IPS-11a (cell line): ENCODE measurements at regions not wholly inside any gene's neighbourhood (a gene's known extent, or its start where the extent isn't known, plus 50 kb on each side); places are given as distances from the start of the nearest gene placed in this dataset.
A peak's percentile ranks its signal among the peaks of the same experiment; 100 is the strongest.

Experiments
- H3K4me3 ChIP-seq: one replicate; pipeline ENCODE4 v1.5.1; 2013; ENCODE audit warnings: low read depth, low read length, control low read depth

DNA sequence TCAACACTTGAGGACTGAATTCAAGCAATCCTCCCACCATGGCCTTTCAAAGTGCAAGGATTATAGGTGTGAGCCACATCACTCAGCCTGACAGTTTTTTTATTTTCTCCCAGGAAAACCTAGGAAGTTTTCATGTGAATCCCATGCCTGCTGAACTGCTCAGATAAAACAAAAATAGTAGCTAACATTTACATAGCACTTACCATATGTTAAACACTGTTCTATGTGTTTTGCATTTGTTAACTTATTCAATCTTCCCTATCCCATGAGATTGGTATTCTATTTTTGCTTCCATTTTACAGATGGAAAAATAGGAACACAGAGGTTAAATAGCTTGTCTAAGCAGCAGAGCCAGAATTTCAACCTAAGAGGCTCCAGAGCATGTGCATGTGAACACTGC, 157.4 kb upstream of the KCTD1 start:
- H3K4me3 ChIP-seq, result no peak overlapping the region

DNA sequence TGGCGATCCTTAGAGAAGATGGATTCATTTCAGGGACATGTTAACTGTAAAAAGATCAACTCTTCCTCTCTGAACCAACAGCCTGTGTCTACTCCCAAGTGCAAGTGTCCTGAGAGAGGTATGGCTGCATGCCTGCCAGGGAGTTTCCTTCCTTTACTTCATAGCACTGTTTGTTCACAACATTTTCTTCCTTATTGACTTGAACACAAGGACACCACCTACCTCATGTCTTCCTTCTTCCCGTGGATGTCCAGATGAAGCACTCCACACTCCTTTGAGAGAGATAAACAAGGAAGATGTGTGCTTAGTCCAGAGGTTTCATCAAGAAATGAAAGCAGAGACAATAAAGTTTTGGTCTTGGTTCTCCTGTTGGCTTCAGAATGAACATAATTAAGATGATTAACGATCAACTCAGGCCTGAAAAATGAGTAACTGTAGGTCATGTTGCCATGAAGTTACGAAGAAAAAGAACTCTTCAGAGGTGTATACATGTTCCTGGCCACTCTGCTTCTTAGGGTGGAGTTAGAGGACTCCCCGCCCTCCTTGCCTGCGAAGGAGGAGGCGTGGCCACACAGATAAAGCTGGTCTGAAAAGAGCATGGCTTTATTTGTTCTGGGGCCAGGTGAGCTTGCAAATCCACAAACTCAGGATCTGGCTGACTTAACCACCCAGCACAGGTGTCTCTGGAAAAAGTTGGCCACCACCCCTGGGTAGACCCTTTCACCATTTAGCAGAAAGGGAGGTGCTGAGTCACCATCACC, 155.0 kb upstream of the KCTD1 start:
- no peak overlapping the region for H3K4me3 ChIP-seq

DNA sequence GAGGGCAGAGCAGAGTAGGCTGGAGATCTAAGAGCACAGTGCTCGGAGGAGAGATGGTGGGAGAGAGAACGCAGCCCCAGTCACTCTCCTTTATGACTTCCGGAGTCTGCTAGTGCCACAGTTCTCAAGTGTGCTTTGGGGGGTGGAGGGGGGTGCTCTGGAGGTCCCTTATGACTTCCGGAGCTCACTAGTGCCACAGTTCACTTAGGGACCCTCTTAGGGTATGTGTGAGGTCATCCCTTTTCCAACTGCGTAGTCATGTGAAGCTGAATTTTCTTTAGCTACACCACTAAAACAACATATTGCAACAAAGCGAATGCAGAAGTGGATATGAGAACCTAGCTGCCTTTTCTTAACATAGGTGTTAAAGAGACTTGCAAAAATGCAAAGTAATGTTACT, 153.7 kb upstream of the KCTD1 start:
- H3K4me3 ChIP-seq, result no peak overlapping the region

DNA sequence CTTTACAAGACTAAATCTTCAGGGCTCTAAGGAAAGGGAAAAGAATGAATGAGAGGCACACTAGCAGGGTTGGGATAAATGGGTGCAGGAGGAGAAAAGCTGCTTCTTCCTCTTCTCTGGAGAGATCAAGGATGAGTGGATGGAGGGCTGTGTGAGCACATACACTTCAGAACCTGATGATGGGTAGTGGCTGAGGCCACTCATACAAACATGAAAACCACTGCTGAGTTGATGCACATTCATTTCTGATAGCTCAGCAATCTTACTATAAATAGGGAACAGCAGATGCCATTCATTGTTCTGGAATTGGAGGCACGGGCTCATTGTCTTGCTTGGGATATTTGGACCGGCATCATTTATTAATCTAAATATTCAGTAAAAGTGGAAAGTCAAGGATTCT, 152.4 kb upstream of the KCTD1 start:
- no peak overlapping the region for H3K4me3 ChIP-seq

DNA sequence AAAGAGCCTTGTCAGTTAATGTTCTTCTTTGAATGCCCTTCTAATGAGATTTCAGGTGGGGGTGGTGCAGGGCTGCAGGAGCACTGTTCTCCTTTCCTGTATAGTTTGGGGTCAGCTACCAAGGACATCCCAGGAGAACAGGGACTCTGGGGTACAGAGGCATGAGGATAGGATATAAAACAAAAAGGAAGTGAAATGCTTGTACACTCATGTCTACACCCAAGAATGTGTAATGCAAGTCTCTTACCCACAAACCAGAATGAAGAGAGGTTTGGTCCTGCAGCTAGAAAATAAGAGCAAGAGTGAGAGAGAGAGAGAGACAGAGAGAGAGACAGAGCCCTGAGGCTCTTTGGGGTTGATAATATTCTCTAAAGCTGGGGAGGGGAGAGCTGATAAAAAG, 151.8 kb upstream of the KCTD1 start:
- H3K4me3 ChIP-seq, result no peak overlapping the region

DNA sequence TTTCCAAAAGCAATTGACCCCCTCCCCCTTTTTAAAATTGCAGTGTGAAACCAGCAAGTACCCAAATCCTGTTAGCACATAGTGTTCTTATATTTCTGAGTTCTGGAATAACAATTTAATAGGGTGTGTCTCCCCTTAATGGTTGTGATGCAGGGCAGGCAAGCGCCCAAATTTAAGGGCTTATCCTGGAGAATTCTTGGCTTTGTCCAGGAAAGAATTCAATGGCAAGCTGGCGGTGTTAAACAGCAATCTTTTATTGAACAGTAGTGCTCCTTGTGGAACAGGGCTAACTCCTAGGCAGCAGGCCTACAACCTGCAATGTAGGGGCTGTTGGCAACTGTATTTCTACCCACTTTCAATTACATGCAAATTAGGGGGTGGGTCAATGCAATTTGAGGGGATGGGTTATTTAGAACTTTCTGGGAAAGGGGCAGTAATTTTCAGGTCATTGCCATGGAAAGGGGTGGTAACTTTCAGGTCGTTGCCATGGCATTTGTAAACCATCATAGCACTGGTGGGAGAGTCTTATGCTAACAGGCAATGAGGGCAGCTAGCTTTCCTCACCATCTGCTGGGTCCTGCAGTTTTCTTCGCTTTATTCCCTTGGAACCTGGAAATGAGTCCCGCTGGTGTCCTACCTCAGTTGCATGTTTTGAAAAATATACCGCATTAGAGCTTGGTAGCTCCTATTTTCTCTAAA, 149.0 kb upstream of the KCTD1 start:
- no peak overlapping the region for H3K4me3 ChIP-seq

DNA sequence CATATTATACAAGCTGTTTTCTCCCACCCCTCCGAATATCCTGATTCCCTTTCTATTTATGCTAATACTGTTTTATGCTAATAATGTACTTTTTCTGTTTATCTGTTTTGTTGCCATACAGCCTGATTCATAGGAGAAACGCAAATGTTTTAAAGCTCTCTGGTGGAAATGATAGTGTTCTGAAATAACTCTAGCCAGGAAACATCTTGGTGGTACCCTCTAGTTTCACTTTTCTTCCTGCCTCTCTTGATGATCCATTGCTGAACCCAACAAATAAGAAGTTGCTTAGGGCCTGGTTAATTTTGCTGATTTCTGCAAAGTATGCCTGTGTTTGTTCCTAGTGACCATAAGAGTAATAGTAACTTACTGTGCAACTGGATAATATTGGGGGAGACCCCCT, 148.4 kb upstream of the KCTD1 start:
- H3K4me3 ChIP-seq, result no peak overlapping the region

DNA sequence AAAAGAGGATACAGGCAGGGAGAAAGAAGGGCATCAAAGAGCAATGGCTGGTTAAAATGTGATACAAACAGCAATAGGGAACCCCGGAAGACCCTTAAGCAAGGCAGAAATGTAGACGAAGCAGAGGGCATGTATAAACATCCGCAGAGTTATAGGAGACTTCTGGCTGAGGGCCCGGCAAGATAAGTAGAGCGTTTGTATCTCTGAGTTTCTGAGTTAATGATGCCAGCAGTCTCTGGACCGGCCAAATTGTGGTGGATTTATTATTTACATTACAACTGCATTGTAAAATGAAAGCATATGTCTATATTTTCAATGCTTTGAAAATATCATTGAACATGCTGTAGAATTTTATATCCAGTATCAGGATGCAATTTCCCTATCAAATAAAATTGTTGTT, 148.0 kb upstream of the KCTD1 start:
- no peak overlapping the region for H3K4me3 ChIP-seq

DNA sequence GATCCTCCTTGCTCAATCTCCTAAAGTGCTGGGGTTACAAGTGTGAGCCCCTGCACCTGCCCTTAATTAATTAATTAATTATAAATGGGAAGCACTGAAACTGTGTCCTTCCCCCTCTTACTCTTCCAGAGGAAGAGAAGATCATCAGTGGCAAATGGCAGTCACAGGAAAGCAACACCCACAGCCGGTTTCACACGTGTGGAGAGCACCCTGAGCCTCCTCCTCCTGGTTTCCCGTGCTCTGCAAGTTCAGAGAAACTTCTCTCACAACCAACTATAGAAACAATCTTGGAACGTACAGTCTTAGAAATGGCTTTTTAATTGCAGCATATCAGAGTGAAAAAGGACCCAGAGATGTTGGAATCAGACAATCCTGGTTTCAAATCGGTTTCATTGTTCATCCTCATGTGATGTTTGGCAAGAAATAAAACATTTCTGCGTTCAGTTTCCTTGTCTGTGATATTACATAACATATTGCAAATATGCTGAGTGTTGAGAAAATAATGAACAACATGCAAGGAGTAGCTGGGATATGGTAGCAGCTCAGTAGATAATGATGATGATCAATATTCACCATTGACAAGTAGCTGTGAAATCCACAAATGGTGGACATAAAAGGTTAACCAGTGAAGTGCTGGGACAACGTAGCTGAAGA, 141.0 kb upstream of the KCTD1 start:
- no peak overlapping the region for H3K4me3 ChIP-seq

DNA sequence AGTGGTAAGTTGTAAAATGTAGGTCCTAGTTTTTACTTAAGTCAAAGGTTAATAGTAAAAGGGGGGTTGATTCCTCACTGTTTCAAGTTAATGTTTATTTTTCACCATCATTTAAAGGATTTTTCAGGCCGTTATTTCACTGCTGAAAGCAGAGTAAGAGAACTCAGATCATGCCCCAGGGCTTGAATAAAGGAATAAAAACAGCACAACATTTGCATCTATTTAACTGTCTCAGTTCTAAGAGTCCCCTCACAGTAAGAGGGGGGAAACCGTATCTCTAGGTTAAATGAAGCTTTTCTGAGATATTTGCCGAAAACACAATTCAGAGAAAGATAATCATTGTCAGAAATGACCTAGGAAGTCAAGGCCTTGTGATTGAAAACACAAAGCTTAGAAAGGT, 138.2 kb upstream of the KCTD1 start:
- no peak overlapping the region for H3K4me3 ChIP-seq

DNA sequence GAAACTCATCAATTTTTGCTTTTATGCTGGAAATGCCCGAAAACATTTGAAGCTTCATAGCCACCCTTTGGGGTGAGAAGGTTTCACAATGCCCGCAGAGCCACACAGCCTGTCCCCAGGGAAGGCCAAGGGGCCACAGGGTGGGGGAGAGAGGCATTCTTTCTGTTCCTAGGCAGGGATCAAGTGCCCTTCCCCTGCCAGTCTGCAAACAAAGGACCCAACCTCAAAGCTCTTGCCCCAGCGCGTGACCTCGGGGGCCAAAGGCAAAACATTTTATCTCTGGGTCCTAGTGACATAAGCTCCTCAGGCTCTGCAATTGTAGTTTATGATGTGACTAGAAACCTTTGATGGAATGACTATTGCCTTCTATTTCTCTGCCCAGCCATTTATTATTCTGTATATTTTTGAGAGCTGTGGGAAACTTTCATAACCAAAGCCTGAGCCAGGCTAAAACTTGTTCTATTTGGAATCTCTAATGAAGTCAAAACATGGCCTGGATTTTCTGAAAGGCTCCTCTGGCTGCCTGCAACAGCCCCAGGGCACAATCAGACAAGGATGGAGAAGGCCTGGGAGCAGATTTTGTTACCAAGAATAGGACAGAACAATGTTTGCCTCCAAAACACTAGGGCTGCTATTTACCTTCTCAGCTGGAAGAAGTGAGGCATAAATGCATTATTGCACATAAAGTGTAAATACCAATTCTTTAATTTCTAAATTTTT, 137.2 kb upstream of the KCTD1 start:
- no peak overlapping the region for H3K4me3 ChIP-seq

DNA sequence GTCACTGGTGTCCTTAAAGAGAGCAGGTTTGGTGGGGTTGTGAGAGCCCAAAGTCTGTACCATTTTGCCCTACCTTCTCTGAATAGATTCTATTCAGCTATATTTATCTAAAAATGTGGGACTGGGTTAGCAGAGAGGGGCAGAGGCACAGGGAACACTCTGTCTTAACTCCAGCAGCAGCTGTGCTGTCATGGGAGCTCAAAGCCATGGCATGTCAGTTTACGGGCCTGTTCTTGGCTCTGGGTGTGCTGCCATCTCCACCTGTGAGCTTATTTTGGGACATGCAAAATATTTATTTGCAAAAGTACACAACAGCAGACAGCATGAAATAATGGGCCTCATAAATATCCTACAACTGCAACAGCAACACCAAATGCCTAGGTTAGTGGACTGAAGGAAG, 129.6 kb upstream of the KCTD1 start:
- H3K4me3 ChIP-seq, result no peak overlapping the region

DNA sequence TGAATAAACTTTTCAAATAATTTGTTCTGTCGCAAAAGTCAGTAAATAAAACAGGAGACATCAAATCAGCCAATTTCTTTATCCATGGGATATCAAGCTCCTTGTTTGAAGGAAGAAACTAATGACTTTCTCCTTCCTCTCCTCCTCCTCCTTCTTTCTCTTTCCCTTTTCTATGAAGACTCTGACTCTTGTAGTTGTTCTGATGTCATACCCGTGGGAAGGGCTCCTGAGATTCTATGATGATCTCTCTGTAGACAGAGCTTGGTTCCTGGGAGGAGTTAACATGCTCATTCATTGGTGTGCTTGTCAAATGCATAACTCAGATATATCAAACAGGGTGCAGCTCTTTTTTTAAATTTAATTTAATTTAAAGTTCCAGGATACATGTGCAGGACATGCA, 118.7 kb upstream of the KCTD1 start:
- H3K4me3 ChIP-seq, result no peak overlapping the region

DNA sequence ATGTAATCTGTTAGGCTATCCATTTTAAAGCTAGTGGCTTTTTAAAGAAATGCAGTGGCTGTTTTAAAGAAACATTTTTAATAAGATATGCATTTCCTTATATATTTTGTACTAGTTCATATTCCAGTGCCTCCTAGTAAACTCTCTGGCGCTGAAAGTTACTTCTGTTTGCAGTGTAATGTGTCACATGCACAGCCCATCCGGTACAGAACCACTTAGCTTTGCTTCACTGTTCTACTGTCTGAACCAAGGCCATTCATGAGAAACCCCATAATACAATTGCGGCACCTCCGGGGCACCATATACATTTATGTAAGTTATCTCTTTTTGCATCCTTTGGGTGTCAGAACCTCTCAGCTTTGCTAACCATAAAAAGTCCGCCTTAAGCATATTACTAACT, 114.6 kb upstream of the KCTD1 start:
- no peak overlapping the region for H3K4me3 ChIP-seq

DNA sequence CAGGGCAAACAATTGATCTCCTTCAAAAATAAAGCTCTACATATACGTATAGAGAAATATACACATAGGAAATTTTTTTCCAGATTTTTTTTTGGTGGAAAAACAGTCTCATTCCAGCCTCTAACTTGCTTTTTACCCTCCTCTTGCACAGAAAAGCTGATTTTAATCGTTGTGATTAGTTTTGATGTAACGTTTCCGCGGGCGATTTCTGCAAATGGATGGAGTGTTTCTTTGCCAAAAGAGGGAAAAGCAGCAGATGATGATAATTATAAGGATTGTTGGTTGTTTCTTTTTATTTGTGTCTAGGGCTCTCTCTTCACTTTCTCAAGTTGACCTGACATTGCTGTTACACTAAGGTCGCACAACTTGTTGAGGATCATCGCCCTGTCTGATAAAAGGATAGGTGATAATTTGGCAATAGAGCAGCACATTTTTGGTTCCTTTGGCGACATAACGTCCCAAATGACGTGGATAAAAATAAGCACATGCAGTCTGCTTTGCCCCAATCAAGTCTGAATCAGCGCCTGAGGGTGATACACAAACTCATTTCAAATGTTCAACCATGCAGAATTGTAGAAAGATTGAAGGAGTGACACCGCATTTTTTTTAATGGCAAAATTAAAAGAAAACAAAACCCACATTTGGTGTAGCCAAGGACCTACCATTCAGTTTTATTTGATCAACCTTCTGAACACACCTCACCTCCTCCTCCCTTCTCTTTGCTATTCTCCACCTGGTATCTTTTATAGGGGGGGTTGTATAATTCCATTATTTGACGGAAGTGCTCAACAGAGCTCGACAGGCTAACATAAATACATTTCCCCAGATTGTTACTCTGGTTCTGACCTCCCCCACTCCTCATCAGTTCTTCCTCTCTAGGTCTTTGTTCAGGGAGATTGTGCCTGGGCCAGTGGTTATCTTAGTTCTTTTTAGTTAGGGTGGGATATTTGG, 109.6 kb upstream of the KCTD1 start:
- H3K4me3 ChIP-seq, result peak overlapping the region; percentile 73

DNA sequence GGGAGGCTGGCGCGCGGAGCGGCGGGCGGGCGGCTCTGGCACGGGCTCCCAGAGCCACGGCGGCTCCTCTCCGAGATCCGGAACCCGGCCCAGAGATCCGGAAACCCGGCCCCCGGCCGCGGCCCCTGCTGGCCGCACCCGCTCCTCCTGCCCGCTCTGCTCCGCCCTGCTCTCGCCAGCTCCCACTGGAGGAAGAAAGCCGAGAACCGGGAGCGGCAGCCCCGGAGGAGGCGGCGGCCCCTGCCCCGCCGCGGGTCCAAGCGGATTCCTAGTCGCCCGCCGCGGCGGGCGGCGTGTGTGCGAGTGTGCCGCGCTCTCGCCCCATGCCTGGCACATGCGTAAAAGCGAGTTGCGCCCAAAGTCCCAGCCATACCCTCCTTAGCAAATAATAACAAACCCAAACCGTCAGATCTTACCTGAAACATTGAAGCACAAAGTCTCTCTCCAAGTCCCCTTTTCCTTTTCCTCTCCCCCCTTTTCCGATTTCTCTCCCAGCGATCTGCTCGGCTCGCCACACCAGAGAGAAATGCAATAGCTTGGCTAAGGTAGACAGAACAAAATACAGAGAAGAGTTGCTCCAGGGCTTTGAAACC, 108.7 kb upstream of the KCTD1 start:
- H3K4me3 ChIP-seq, result peak overlapping the region; percentile 73

DNA sequence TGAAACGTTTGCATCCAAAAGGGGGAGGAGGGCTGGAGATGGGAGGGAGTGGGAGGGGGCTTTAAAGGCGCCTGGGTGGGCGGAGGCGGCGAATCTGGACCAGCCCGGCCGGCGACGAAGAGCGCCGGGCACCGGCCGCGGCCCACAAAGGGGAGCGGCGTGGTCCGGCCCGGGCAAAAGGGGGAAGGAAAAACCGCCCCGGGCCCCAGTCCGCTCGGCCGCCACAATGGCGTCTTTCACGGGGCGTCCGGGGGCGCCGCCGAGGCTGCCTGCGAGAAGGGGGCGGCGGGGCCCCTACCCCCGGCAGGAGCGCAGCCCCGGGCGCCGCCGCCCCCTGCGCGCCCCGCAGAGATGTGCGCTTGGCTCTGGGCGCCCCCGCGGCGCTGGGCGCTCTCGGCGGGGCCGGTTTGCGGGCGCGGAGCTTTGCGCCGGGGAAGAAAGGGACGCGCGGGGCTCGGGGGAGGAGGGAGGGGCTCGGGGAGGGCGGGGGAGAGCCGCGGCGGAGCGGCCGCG, 108.1 kb upstream of the KCTD1 start:
- peak overlapping the region; percentile 56 for H3K4me3 ChIP-seq

DNA sequence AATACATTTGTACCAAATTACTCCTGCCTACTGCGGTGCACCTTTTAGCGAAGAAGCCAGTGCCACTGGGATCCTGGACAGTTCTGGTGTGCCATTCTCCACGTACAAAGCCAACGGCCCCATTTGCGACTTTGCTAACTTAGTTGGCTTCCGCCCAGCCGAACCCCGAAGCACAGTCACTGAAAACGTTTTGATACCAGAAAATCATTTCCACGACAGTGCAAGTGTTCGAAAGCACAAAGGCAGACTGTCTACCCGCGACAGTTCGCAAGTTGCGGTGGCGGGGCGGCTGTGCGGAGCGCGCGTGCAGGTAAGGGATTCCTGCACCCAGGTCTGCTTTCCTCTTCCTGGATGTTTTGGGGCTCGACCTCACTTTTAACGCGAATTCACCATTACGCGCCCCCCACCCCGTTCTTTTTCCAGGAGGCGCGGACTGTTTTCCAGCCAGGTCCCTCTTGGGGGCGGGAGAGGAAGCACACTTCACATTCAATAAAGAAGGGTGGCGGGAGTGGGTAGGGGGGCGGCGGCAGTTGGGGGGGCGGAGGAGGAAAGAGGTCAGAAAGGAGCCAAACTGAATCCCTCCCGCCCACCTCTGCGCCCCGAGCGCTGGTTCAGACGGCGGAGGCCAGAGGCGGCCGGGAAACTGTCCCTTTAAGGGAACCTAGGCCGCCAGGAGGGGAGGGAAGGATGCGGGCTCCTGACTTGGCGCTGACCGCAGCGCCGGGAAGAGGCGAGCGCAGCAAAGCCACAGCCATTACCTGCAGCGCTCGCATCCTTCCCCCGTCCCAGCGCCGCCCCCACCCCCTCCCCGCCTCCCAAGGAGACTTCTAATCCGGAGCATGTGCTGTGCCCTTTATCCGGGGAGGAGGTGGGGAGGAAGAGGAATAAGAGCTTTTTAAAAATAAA, 107.4 kb upstream of the KCTD1 start:
- H3K4me3 ChIP-seq, result peak overlapping the region; percentile 56
